GM12864 (cell line): ENCODE measurements at regions not wholly inside any gene's neighbourhood (a gene's known extent, or its start where the extent isn't known, plus 50 kb on each side); places are given as distances from the start of the nearest gene placed in this dataset.
A peak's percentile ranks its signal among the peaks of the same experiment; 100 is the strongest.

Source experiments
- DNase-seq: peaks from one replicate; pipeline ENCODE4 v3.0.0-alpha.2; 2011; ENCODE audit warnings: low read depth
- H3K4me3 ChIP-seq: 2 replicates; pipeline ENCODE4 v1.5.1; 2011; ENCODE audit warnings: mild to moderate bottlenecking, low read depth, low read length, control low read depth
- TF ChIP-seq, protein P1 (sequence below): IDR thresholded peaks from 2 replicates; pipeline ENCODE4 v1.5.1; 2011; ENCODE audit warnings: low read depth, mild to moderate bottlenecking, moderate library complexity, low read length, control low read depth, inconsistent platforms; ENCODE audit errors: missing control alignments

DNA sequence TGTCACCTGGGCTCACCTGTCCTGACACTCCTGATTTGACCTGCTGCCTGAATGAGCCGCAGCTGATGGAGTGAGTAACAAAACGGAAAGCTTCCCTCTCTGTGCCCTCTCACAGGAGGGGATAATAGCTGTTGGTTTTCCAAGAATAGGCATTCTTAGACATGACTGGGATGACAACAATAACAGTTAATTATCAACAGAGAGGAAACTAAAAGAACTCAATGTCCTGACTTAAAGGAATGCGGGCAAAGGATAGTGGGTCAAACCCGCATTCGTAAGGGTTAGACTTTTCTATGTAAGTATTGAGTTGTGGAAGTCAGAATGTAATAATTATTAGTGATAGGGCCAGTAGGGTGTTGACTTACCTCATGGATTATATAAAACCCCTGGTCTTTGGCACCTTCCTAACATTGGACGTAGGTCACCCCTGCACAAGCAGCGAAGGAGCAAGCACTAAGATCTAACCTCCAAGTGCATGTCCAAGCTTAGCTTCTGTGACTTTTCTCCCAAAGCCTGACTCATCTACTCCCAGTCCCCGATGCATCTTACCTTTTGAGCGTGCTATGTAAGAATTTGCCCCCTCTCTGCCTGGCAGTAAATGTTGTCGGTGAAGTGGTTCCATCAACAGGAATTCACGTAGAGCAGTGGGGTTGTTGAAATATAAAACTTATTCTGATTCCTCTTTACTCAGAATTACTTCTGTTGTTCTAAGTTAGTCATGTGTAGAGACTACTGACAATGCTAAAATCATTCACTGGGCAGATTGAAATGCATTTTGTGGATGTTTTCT lies 442.3 kb downstream of the FGF9 start:
- TF ChIP-seq, protein P1, sequence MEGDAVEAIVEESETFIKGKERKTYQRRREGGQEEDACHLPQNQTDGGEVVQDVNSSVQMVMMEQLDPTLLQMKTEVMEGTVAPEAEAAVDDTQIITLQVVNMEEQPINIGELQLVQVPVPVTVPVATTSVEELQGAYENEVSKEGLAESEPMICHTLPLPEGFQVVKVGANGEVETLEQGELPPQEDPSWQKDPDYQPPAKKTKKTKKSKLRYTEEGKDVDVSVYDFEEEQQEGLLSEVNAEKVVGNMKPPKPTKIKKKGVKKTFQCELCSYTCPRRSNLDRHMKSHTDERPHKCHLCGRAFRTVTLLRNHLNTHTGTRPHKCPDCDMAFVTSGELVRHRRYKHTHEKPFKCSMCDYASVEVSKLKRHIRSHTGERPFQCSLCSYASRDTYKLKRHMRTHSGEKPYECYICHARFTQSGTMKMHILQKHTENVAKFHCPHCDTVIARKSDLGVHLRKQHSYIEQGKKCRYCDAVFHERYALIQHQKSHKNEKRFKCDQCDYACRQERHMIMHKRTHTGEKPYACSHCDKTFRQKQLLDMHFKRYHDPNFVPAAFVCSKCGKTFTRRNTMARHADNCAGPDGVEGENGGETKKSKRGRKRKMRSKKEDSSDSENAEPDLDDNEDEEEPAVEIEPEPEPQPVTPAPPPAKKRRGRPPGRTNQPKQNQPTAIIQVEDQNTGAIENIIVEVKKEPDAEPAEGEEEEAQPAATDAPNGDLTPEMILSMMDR: no peak
- H3K4me3 ChIP-seq: no peak overlapping the region
- DNase-seq: no peak

GRCh38 chr13:22114630-22115311 lies 443.9 kb downstream of the FGF9 start:
- TF ChIP-seq, protein P1: no peak
- H3K4me3 ChIP-seq: no peak overlapping the region; the same call in 1 of the 2 replicates
- peak; percentile 96 for DNase-seq

DNA sequence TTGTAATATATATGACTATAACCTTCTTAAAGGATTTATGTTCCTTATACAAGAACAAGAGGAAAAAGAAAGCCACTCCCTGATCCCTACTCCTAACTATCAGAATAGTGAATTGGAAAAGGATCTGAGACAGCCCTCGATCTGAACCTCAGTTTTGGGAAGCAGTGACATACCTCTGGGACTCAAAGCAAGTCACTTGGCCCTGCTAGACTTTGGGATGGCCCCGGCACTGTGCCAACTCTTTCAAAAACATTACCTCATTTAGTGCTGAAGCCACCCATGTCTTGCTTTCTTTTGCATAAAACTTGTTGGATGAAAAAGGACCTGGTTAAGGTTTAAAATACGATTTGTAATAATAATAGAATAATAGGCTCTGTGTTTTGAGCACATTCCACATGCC lies 447.3 kb downstream of the FGF9 start:
- H3K4me3 ChIP-seq: no peak overlapping the region
- no peak for DNase-seq
- TF ChIP-seq, protein P1: no peak

GRCh38 chr13:22120646-22121045 lies 449.8 kb downstream of the FGF9 start:
- DNase-seq: no peak
- no peak overlapping the region for H3K4me3 ChIP-seq
- TF ChIP-seq, protein P1: no peak

GRCh38 chr13:22121146-22121739 lies 450.4 kb downstream of the FGF9 start:
- TF ChIP-seq, protein P1: no peak
- no peak for DNase-seq
- no peak overlapping the region for H3K4me3 ChIP-seq

DNA sequence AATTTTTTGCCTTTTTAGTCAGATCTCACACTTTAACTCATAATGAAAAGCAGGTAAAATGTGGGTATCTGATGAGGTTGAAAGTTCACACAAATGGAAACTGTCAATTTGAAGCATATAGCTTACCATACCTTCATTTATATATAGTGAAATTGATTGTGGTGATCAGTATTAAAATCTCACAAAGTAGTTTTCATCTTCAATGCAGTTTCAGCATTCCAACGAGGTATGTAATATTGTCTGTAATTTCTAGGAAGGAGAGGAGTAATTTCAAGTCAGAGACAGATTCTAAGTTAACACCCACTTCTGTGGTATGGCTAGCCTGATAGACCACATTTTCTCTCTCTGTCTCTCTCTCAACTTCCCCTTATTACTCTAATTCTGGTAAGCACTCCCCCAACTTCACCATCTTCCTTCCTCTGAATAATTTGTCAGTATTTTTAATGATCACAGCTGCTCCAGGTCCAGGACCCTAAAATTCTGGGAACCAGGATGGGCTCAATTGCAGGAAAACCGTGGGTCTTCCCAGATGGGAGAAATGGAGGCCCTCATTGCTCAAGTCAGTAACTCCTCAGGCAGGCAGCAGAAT lies 455.7 kb downstream of the FGF9 start:
- TF ChIP-seq, protein P1: no peak
- H3K4me3 ChIP-seq: no peak overlapping the region
- peak; percentile 35 for DNase-seq
